ENCODE measurements at regions not wholly inside any gene's neighbourhood (a gene's known extent, or its start where the extent isn't known, plus 50 kb on each side); places are given as distances from the start of the nearest gene placed in this dataset.
"Not testable (repeated sequence)": the region's sequence is repeated elsewhere in the genome, so short reads cannot be mapped to it uniquely, and the experiment has no call there.

GRCh38 chr2:105665480-105665879, 79.2 kb upstream of the NCK2 start:
- H3K36me3 Mint-ChIP-seq (ENCODE audit: low read depth): peaks cover 10% of the 10 kb centered on the region
- peaks cover 6% of the 10 kb centered on the region for H3K27me3 Mint-ChIP-seq
- no peak overlapping the region for H3K4me3 Mint-ChIP-seq
- H3K9me3 Mint-ChIP-seq: peaks cover 35% of the 10 kb centered on the region
- H3K4me1 Mint-ChIP-seq (ENCODE audit: low read depth): no peaks in the 10 kb centered on the region
- no peak overlapping the region for H3K27ac Mint-ChIP-seq

DNA sequence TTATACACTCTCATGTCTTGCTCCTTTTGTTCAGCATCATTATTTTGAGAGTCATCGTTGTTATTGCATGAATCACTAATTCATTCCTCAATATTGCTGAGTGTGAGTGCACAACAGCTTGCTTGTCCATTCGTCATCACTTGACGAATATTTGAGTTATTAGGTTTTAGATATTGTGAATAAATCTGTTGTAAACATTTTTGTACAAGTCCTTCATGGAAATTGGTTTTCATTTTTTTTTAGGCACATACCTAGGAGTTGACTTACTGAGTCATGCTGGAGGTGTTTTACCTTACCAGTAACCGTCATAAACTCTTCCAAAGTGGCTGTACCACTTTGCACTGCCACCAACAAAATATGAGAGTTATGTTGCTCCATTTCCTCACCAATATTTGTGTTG, 84.2 kb upstream of the NCK2 start:
- no peak overlapping the region for H3K4me3 Mint-ChIP-seq
- H3K27ac Mint-ChIP-seq: no peak overlapping the region
- peaks cover 8% of the 10 kb centered on the region for H3K36me3 Mint-ChIP-seq (ENCODE audit: low read depth)
- H3K27me3 Mint-ChIP-seq: peaks cover 5% of the 10 kb centered on the region
- peaks cover 26% of the 10 kb centered on the region for H3K9me3 Mint-ChIP-seq
- H3K4me1 Mint-ChIP-seq (ENCODE audit: low read depth): no peaks in the 10 kb centered on the region

- H3K27ac Mint-ChIP-seq; H3K36me3 Mint-ChIP-seq (ENCODE audit: low read depth); H3K4me1 Mint-ChIP-seq (ENCODE audit: low read depth); H3K9me3 Mint-ChIP-seq; H3K4me3 Mint-ChIP-seq; H3K27me3 Mint-ChIP-seq: not testable (repeated sequence)
These were observed 88.7 kb upstream of the NCK2 start for GRCh38 chr2:105655723-105656606.

GRCh38 chr2:105655244-105655643, 89.5 kb upstream of the NCK2 start:
- no peak overlapping the region for H3K4me3 Mint-ChIP-seq
- no peak overlapping the region for H3K27ac Mint-ChIP-seq
- peaks cover 10% of the 10 kb centered on the region for H3K4me1 Mint-ChIP-seq (ENCODE audit: low read depth)
- no peaks in the 10 kb centered on the region for H3K27me3 Mint-ChIP-seq
- no peaks in the 10 kb centered on the region for H3K36me3 Mint-ChIP-seq (ENCODE audit: low read depth)
- H3K9me3 Mint-ChIP-seq: peaks cover 1% of the 10 kb centered on the region

- Mint-ChIP-seq H3K36me3 (ENCODE audit: low read depth) (no peaks in the 10 kb centered on the region), H3K4me3 (no peak overlapping the region), H3K27ac (no peak overlapping the region), H3K27me3 (no peaks in the 10 kb centered on the region), H3K4me1 (ENCODE audit: low read depth) (peaks cover 10% of the 10 kb centered on the region), H3K9me3 (peaks cover under 1% of the 10 kb centered on the region)
These were observed 90.2 kb upstream of the NCK2 start for GRCh38 chr2:105654474-105655004.

DNA sequence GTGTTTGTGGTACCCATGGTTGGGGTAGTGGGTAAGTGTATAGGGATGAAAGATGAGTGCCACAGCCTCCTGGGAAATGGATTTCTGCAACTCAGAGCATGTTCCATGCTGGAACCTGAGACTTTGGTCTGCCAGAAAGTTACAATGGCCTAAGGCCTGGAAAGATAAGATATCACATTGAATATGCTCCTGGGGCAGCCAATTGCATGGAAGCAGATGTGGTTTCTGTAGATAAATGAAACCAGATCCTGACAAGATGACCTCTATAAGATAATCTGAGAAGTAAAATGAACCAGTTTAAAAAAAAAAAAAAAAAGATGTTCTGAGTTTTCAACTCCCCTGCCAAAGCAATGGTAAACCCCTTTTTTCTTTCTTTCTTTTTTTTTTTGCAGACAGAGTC, 91.4 kb upstream of the NCK2 start:
- H3K27ac Mint-ChIP-seq: no peak overlapping the region
- H3K4me1 Mint-ChIP-seq (ENCODE audit: low read depth): peaks cover 10% of the 10 kb centered on the region
- peaks cover 7% of the 10 kb centered on the region for H3K9me3 Mint-ChIP-seq
- H3K4me3 Mint-ChIP-seq: no peak overlapping the region
- no peaks in the 10 kb centered on the region for H3K27me3 Mint-ChIP-seq
- no peaks in the 10 kb centered on the region for H3K36me3 Mint-ChIP-seq (ENCODE audit: low read depth)

- Mint-ChIP-seq H3K4me1 (ENCODE audit: low read depth) (peaks cover 10% of the 10 kb centered on the region), H3K4me3 (no peak overlapping the region), H3K9me3 (peaks cover 7% of the 10 kb centered on the region), H3K36me3 (ENCODE audit: low read depth) (no peaks in the 10 kb centered on the region), H3K27ac (peak overlapping the region; percentile 63), H3K27me3 (no peaks in the 10 kb centered on the region)
These were observed 92.5 kb upstream of the NCK2 start for GRCh38 chr2:105652014-105652796.

DNA sequence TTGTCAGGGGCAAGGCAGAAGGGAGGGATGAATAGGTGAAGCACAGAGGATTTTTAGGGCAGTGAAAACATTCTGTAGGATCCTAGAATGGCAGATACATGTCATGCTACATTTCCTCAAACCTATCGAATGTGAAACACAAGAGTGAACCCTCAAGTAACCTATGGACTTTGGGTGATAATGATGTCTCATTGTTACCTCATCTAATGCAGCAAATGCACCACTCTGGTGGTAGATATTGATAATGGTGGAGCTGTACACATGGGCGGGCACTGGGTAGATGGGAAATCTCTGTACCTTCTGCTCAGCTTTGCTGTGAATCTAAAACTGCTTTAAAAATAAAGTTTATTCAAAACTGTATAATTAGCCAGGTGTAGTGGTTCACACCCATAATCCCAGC, 95.2 kb upstream of the NCK2 start:
- Mint-ChIP-seq H3K36me3 (ENCODE audit: low read depth) (no peaks in the 10 kb centered on the region), H3K4me3 (no peak overlapping the region)

DNA sequence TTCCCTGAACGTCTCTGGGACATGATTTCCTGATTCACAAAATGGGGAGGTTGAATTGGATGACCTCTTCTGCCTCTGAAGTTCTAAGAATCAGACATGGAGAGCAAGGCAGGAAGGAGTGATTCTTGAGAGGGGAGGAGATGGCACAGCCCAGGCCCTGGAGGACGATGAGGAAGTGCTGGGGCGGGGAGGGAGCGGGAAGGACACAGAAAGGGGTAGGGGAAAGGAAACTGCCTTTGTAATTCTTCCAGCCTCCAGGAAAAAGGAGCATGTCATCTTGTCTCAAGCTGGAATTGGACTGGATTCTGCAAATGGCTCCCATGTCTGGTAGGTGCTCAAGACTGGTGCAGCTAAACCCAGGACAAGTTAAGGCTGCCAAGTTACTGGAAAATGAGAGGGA, 97.0 kb upstream of the NCK2 start:
- no peaks in the 10 kb centered on the region for H3K27me3 Mint-ChIP-seq
- peaks cover 7% of the 10 kb centered on the region for H3K9me3 Mint-ChIP-seq
- H3K4me3 Mint-ChIP-seq: no peak overlapping the region
- no peaks in the 10 kb centered on the region for H3K36me3 Mint-ChIP-seq (ENCODE audit: low read depth)
- H3K4me1 Mint-ChIP-seq (ENCODE audit: low read depth): peaks cover 11% of the 10 kb centered on the region
- no peak overlapping the region for H3K27ac Mint-ChIP-seq

More for the DNA sequence above, 95.2 kb upstream of the NCK2 start:
- Mint-ChIP-seq H3K4me1 (ENCODE audit: low read depth) (peaks cover 14% of the 10 kb centered on the region), H3K27me3 (no peaks in the 10 kb centered on the region), H3K9me3 (peaks cover 7% of the 10 kb centered on the region), H3K27ac (no peak overlapping the region)

- peaks cover 11% of the 10 kb centered on the region for H3K4me1 Mint-ChIP-seq (ENCODE audit: low read depth)
- H3K27ac Mint-ChIP-seq: no peak overlapping the region
- H3K4me3 Mint-ChIP-seq: no peak overlapping the region
- H3K27me3 Mint-ChIP-seq: no peaks in the 10 kb centered on the region
- no peaks in the 10 kb centered on the region for H3K36me3 Mint-ChIP-seq (ENCODE audit: low read depth)
- H3K9me3 Mint-ChIP-seq: peaks cover 7% of the 10 kb centered on the region
These were observed 98.0 kb upstream of the NCK2 start for GRCh38 chr2:105646774-105647076.

DNA sequence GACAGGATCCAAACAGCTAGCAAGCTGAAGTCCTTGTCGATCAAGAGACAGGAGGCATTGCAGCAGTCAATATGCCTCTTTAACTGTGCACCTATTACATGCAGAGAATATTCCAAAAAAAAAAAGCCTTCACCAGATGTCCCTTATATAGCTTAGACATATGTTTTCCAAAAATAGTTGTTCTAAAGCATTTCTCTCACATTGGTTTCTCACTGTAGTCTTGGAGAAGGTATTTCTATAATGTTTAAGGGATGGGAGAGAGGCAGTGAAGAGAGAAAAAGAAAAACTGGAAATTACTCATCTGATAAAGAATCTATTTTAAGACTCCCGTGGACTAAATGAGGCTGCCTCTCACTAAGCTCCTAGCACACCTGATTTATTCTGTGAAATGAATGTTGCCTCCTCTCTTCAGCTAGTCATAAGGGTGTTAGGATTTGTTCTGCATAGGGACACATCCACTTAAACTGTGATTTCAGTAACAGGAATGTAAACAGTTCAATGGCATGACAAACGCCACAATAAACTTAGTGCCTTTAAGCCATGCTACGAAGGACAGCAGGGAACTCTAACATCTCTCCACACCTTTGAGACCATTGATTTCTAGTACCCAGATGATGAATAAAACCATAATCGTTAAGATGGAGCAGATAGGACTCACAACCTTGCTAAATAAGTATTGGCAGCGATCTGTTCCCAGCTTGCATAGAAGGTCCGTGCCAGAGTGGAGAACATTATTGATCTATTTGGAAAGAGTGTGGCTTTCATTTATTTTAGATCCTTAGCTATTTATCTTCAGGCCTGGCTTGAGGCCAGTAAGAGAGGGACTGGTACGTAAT, 98.6 kb upstream of the NCK2 start:
- Mint-ChIP-seq H3K9me3 (peaks cover 7% of the 10 kb centered on the region), H3K36me3 (ENCODE audit: low read depth) (no peaks in the 10 kb centered on the region), H3K4me1 (ENCODE audit: low read depth) (peaks cover 9% of the 10 kb centered on the region), H3K4me3 (no peak overlapping the region), H3K27me3 (no peaks in the 10 kb centered on the region), H3K27ac (no peak overlapping the region)

DNA sequence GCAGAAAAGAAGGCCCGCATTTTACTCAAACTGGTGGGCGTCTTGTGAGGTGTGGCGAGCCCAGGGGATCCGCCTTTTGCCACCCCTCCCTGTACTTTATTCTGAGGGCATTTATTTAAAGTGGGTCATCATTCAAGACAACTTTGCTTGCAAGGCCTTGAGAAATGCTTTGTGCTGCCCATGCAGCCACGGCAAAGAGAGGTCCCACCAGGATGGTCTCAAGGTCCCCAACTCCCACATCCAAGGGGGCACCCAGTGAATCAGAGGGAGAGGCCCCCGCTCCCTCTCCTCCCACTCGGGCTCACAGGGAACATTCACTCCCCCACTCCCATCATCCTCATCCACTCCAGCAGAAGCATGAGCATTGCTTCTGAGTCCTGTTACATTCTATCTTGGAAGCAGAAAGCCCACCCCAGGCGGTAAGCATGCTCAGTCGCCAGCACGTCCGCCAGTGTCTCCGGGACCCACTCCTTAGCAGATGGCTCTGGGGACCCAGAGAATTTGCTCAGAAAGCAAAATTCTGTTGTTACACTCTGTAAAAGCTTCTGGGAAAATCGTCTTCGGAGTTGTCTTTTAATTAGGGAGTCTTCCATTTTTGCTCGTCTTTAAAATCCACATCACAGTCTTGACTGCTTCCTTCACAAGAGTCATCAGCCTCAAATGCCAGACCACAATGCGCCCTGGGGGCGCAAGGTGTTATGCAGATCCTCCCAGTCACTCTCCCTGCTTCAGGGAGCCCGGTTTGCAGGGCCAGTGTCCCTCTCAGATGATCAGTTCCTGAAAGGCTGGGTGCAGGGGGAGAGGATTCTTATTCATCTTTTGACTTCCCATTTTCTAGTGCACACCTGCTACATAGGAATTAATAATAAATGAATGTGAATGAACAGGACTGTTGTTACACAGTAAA, 99.4 kb upstream of the NCK2 start:
- Mint-ChIP-seq H3K4me3 (no peak overlapping the region), H3K9me3 (peaks cover 7% of the 10 kb centered on the region), H3K27ac (no peak overlapping the region), H3K36me3 (ENCODE audit: low read depth) (no peaks in the 10 kb centered on the region), H3K27me3 (no peaks in the 10 kb centered on the region), H3K4me1 (ENCODE audit: low read depth) (peaks cover 6% of the 10 kb centered on the region)

DNA sequence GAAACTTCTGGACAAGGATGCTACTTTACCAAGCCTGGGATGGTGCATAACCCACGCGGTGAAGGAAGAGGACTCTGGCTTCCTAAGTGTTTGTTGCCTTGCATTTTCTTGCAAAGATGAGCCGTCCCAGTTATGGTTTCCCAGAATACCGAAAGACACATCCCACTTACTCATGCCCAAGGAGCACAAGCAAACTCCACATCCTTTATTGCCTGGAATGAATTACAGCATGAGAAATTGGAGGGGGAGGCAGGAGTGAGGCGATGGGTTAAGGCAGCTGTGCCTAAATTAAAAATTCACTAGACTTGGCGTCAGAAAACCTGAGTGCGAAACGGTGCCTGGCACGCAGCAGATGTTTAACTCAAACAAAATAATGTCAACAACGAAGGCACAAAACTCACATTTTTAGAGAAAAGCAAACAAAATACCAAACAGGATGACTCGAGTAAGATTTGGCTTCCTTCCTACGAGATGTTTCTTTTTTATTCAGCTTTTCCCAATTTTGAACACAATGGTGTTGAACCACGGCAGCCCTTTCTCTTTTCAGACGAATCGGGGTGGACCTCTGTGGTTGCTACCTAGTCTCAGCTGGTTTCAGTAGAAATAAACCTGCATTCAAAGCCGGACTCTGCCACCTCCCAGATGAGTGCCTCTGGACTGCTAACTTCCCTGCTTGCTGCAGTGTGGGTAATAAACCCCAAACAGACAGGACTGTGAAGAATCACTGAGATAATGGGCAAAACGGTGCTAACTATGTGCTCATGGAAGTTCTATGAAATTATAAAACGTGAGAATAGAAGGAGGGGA, 100.3 kb upstream of the NCK2 start:
- H3K9me3 Mint-ChIP-seq: peaks cover 5% of the 10 kb centered on the region
- H3K36me3 Mint-ChIP-seq (ENCODE audit: low read depth): no peaks in the 10 kb centered on the region
- H3K4me3 Mint-ChIP-seq: no peak overlapping the region
- no peaks in the 10 kb centered on the region for H3K27me3 Mint-ChIP-seq
- no peak overlapping the region for H3K27ac Mint-ChIP-seq
- H3K4me1 Mint-ChIP-seq (ENCODE audit: low read depth): peaks cover 6% of the 10 kb centered on the region
